IPS DF 6.9 (cell line): ENCODE measurements at regions not wholly inside any gene's neighbourhood (a gene's known extent, or its start where the extent isn't known, plus 50 kb on each side); places are given as distances from the start of the nearest gene placed in this dataset.
"Not testable (repeated sequence)": the region's sequence is repeated elsewhere in the genome, so short reads cannot be mapped to it uniquely, and the experiment has no call there.

Source experiments
- DNase-seq: peaks from one replicate; pipeline ENCODE4 v3.0.0-alpha.2; 2013; ENCODE audit warnings: low read depth, low spot score
- H3K27ac ChIP-seq: one replicate; pipeline ENCODE4 v1.5.1; 2013; ENCODE audit warnings: low read length, control low read depth
- H3K27me3 ChIP-seq: 2 replicates; pipeline ENCODE4 v1.6.1; 2013; ENCODE audit warnings: mild to moderate bottlenecking, low read length; ENCODE audit not compliant: control insufficient read depth, insufficient read depth
- H3K36me3 ChIP-seq: 2 replicates; pipeline ENCODE4 v1.6.1; 2013; ENCODE audit warnings: low read length; ENCODE audit not compliant: control insufficient read depth, insufficient read depth
- H3K4me1 ChIP-seq: 2 replicates; pipeline ENCODE4 v1.6.1; 2013; ENCODE audit warnings: low read length; ENCODE audit not compliant: control insufficient read depth, insufficient read depth
- H3K4me3 ChIP-seq: 2 replicates; pipeline ENCODE4 v1.5.1; 2013; ENCODE audit warnings: mild to moderate bottlenecking, low read length
- H3K9me3 ChIP-seq: 2 replicates; pipeline ENCODE4 v1.6.1; 2013; ENCODE audit warnings: low read length, inconsistent platforms; ENCODE audit not compliant: control insufficient read depth, insufficient read depth
- WGBS: extraction: QIAGEN DNeasy Blood & Tissue Kit; methylation state at CpG from one replicate; pipeline ENCODE4 v1.1.7; 2013; ENCODE audit warnings: mixed read lengths, missing lambda C conversion rate; ENCODE audit not compliant: insufficient read length, insufficient coverage; 5-methylcytosine and 5-hydroxymethylcytosine counted together

DNA sequence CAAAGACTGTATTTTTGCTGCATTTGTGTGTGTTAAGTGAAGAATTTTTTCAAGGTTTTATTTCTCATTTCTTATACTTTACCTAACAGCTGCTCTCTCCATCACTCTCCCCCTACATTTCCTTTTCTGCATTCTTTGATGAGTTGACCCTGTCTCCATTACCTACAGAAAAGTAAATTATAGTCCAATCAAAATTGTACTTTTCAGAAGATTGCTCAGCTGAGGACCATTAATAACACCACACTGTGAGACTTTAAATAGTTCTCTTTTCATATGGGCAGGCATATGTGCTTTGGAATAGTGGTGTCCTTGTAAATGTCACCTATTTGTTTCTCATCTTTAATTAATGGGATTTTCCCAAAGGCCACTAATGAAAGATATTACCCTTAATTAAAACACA, 234.7 kb upstream of the GPR149 start:
- no peaks in the 10 kb centered on the region for H3K27me3 ChIP-seq
- H3K4me1 ChIP-seq: no peaks in the 10 kb centered on the region
- DNase-seq: no peak

DNA sequence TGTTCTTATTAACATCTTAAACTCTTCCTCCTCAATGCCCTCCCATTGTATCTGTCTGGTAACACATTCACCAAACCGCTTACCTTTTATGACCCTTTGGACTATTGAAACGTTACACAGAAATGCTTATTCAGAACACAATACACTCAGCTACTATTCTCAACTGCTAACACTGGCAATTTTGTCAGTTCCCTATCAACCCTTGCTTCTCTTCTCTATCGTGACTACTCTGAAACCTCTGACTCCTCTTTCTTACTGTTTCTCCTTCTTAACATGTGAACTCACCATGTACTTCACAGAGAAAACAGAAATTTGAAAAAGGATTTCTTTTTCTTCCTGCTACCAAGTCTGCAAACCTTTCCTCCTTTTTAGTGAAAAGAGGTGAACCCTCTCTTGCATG, 232.9 kb upstream of the GPR149 start:
- Histone ChIP-seq H3K27ac (no peak overlapping the region), H3K36me3 (no peaks in the 10 kb centered on the region), H3K4me3 (no peak overlapping the region), H3K27me3 (no peaks in the 10 kb centered on the region), H3K4me1 (no peaks in the 10 kb centered on the region), H3K9me3 (no peaks in the 10 kb centered on the region)
- 100% methylated on average over 1 of the region's 3 CpGs for WGBS
- DNase-seq: no peak

More for the DNA sequence above, 234.7 kb upstream of the GPR149 start:
- Histone ChIP-seq H3K9me3 (no peaks in the 10 kb centered on the region), H3K36me3 (no peaks in the 10 kb centered on the region), H3K27ac (no peak overlapping the region), H3K4me3 (no peak overlapping the region)

DNA sequence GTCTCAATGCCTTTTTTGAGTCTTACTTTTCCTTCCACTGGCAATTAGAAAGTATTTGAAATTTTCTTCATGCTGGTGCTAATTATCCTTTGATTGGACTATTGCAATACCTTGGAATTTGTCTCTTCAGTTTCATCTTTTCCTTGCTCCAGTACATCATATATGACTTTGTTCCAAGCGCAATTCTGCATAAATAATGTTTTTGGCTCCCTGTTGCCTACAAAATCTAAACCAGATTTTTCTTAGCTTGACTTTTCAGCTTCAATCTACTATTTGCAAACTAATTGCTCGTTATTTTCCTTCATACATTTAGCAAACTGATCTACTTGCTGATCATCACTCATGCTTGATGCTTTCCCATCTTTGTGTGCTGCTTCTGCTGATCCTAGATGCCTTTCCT, 230.8 kb upstream of the GPR149 start:
- Histone ChIP-seq H3K36me3 (no peaks in the 10 kb centered on the region), H3K27ac (no peak overlapping the region), H3K27me3 (no peaks in the 10 kb centered on the region), H3K4me1 (no peaks in the 10 kb centered on the region), H3K4me3 (no peak overlapping the region), H3K9me3 (no peaks in the 10 kb centered on the region)
- WGBS: no CpG with 5 or more reads among the region's 2 CpGs
- no peak for DNase-seq

DNA sequence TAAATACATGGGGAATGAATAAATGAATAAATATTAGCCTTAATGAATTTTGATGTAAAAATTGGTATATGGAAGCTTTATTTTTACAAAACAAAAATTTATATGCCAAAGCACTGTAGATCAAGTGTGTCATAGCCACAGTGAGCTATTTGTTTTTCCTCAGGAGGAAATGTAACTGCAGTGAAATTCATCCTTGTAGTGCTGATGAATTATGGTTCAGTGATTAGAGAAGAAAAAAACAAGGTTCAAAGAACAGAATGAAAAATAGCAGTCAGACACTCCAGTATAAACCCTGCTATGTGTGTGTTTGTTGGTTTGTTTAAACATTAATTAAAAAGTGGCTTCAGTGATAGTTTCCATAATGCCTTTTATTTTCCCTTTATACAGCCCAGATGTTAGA, 228.0 kb upstream of the GPR149 start:
- H3K4me1 ChIP-seq: no peaks in the 10 kb centered on the region
- H3K9me3 ChIP-seq: no peaks in the 10 kb centered on the region
- no peak overlapping the region for H3K27ac ChIP-seq
- no peak for DNase-seq
- no peaks in the 10 kb centered on the region for H3K36me3 ChIP-seq
- no peak overlapping the region for H3K4me3 ChIP-seq
- H3K27me3 ChIP-seq: no peaks in the 10 kb centered on the region

DNA sequence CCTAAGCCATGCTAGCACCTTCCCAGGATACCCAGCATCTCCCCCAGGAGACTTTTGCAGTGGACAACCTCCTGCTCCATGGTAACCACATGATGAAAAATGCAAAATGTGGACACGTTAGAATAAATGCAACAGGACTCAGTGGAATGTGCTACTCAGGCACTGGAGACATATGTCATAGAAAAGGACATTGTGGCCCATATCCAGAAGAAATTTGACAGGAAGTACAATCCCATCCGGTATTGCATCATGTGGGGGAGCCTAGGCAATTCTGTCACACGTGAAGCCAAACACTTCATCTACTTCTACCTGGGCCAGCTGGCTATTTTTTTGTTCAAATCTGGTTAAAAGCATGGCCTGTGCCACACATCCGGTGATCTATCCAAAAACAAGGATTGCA, 227.2 kb upstream of the GPR149 start:
- Histone ChIP-seq H3K4me1 (no peaks in the 10 kb centered on the region), H3K36me3 (no peaks in the 10 kb centered on the region), H3K27me3 (no peaks in the 10 kb centered on the region), H3K4me3 (no peak overlapping the region), H3K9me3 (no peaks in the 10 kb centered on the region), H3K27ac (no peak overlapping the region)
- no peak for DNase-seq
- no CpG with 5 or more reads among the region's 4 CpGs for WGBS

DNA sequence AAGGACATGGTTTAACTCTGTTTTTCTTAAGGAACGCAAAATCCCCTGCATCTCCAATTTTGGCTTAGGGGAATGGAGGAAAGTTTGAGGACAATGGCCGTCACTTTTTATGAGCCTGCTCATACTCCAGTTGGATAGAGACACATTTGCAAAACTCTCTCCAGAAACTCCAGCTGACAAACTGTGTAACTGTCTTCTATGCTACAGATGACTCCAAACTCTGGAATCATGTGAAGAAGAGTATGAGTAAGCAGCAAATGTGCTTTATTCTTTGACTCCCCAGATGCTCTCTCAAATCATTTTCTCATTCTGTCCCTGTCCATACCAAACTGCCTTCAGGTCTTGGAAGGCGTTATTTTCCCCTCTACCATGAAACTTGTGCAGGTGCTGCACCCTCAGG, 226.5 kb upstream of the GPR149 start:
- H3K27me3 ChIP-seq: no peaks in the 10 kb centered on the region
- no peak overlapping the region for H3K27ac ChIP-seq
- no peaks in the 10 kb centered on the region for H3K4me1 ChIP-seq
- H3K36me3 ChIP-seq: no peaks in the 10 kb centered on the region
- no peaks in the 10 kb centered on the region for H3K9me3 ChIP-seq
- no CpG with 5 or more reads among the region's 3 CpGs for WGBS
- H3K4me3 ChIP-seq: no peak overlapping the region
- no peak for DNase-seq

DNA sequence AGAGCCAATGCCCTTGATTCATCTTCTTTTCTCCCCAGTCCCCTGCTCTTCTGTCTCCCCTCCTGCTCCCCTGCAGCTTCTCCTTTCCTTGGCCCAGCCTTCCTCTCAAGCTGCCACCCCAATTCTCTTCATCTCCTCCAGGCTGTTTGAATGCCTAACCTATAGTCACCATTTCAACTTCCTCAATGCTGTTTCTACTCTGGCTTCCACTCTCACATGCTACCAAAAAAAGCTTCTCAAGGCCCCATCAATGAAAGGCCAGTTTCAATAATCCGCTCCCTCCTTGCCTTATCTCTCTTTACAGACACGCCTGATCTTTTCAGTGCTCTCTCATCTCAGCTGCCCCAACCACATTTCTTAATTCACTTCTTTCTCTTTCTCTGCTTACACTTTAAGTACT, 212.2 kb upstream of the GPR149 start:
- Histone ChIP-seq H3K4me1 (no peaks in the 10 kb centered on the region), H3K36me3 (no peaks in the 10 kb centered on the region), H3K9me3 (no peaks in the 10 kb centered on the region), H3K27me3 (no peaks in the 10 kb centered on the region), H3K4me3 (no peak overlapping the region), H3K27ac (no peak overlapping the region)
- DNase-seq: no peak
- WGBS: no CpG with 5 or more reads among the region's 2 CpGs

DNA sequence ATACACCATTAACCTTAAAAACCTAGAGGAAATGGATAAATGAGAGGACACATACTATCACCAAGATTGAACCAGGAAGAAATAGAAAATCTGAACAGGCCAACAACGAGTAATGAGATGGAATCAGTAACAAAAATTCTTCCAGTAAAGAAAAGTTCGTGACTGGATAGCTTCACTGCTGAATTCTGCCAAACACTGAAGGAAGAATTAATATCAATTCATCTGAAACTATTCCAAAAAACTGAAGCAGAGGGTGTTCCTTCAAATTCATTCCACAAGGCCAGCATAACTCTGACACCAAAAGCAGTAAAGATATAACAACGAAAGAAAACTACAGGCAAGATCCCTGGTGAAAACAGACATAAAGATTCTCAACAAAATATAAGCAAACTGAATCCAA, 195.8 kb upstream of the GPR149 start:
- Histone ChIP-seq H3K9me3 (no peaks in the 10 kb centered on the region), H3K4me1 (no peaks in the 10 kb centered on the region), H3K36me3 (no peaks in the 10 kb centered on the region), H3K27ac (no peak overlapping the region), H3K27me3 (no peaks in the 10 kb centered on the region), H3K4me3 (no peak overlapping the region)
- WGBS: no CpG with 5 or more reads among the region's 3 CpGs
- no peak for DNase-seq

DNA sequence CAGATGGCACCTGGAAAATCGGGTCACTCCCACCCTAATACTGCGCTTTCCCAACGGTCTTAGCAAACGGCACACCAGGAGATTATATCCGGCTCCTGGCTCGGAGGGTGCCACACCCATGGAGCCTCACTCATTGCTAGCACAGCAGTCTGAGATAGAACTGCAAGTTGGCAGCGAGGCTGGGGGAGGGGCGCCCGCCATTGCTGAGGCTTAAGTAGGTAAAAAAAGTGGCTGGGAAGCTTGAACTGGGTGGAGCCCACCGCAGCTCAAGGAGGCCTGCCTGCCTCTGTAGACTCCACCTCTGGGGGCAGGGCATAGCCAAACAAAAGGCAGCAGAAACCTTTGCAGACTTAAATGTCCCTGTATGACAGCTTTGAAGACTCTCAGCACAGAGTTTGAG, 189.6 kb upstream of the GPR149 start:
- not testable (repeated sequence) for H3K36me3 ChIP-seq, H3K4me1 ChIP-seq, DNase-seq, H3K9me3 ChIP-seq, H3K4me3 ChIP-seq, H3K27ac ChIP-seq, H3K27me3 ChIP-seq
- no CpG with 5 or more reads among the region's 10 CpGs for WGBS

DNA sequence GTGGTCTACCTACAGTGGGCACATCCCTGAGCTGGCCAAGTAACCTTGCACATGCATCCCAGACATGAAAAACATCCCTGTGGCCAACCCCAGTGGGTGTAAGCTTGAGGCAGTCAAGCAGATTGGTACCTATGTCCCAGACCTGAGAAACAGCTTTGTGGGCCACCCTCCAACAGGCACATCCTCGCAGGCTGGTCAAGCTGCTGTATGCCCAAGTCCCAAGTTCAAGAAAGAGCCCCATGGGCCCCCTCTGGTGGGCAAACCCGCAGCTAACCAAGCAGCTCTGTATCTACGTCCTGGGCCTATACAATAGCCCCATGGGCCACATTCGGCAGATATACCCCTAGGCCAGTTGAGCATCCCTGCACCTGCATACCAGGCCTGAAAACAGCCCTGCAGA, 186.3 kb upstream of the GPR149 start:
- Histone ChIP-seq H3K9me3 (no peaks in the 10 kb centered on the region), H3K27ac (no peak overlapping the region), H3K27me3 (no peaks in the 10 kb centered on the region), H3K4me1 (no peaks in the 10 kb centered on the region), H3K4me3 (no peak overlapping the region), H3K36me3 (no peaks in the 10 kb centered on the region)
- DNase-seq: peak; percentile 7
- no CpG with 5 or more reads among the region's 4 CpGs for WGBS

DNA sequence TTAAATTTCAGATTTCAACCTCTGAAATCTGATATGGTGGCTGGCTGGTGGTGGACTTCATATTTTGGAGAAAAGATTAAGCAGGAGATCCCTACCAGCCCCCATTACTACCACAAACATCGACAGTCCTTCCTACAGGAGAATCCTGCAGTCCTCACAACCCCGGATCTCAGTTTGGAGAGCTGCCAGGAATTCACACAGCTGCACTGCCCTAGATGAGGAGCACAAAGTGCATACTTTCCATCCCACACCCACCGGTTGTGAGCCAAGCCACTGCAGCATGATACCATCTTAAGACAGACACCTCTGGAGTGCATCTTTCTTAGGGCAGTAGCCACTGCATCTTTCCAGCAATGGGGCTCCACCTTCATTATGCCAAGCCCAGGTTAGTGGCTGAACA, 185.5 kb upstream of the GPR149 start:
- Histone ChIP-seq H3K9me3 (no peaks in the 10 kb centered on the region), H3K4me3 (no peak overlapping the region), H3K27ac (no peak overlapping the region), H3K4me1 (no peaks in the 10 kb centered on the region), H3K27me3 (no peaks in the 10 kb centered on the region), H3K36me3 (no peaks in the 10 kb centered on the region)
- WGBS: no CpG with 5 or more reads among the region's 3 CpGs
- no peak for DNase-seq
